Fibroblast of skin of back (primary cell): ENCODE measurements at regions not wholly inside any gene's neighbourhood (a gene's known extent, or its start where the extent isn't known, plus 50 kb on each side); places are given as distances from the start of the nearest gene placed in this dataset.

ENCODE experiments used
- DNase-seq: peaks from one replicate; pipeline ENCODE4 v3.0.0-alpha.2; 2013

DNA sequence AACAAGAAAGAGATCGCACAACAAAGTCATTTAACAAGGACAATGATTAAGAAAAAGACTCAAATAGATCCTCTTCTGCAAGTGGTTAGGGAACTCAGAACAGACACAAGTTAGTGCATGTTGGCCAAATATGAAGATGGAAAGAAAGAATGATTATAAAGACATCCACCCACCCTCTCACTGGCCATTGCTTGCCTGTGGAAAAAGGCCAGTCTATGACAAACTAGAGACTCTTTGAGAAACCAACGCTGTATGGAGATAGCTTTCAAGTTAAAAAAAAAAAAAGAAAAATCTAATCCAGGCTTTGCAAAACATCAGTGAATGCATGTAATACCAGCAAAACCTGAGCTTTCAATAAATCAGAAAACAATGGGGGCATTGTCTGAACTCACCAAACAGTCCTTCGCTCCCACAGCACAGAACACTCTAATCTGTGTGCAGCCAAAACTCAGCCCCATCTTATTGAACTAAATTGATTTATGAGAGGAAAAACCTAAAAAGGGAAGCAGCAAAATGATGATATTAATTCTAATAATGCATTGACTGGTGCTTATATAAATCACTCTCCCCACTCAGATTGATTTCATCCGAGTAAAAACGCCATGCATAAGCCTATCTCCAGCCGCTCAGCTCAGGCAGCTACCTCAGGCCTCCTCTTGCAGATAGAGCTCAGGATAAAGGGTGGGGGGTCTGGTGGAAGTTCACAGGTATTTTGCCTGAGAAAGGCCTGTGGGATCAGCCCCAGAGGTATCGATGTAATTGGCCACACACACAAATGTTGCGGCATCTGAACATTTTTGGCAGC lies 547.1 kb downstream of the CCDC171 start:
- DNase-seq: no peak

DNA sequence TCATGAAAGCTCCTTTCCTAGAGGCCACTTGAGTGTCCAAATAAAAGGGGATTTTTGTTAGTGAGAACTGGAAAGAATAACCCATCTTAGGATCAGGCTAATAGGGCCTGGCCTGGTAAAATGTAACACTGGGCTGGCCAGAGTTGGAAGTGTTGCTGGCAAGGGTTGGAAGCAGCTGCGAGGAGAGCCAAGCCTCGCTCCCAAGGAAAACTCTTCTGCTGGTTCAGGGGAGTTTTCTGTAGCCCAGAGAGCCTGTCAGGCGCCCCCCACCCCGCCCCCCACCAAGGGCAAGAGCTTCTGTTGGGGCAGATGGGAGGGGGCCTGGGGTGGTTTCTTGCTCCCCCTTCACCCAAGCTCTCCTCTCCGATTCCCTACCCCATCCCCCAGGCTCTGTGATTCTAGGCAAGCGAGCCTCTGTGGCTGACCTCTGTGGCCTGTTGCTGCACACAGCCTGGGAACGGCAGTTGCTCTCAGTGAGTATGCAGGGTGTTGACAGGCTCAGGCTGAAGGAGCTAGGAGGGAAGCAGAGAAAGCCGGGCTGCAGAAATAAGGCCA lies 547.8 kb downstream of the CCDC171 start:
- no peak for DNase-seq

DNA sequence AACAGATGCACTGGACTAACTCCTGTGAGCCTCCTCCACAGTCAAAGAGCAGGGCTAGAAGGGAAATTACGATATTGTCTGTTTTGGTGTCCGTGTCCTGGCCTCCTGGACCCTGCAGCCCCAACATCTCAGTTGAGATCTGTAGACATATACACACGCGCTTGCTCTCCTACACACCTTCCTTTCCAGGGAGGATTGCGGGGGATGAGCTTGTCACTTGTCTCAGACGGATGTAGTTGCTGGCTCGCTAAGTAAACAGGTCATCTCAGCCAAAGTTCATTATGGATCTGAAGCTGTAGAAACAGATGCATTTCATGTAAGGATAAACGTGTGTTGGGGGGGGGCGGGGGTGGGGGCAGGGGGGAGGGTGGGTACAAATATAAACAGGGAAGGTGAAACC lies 549.3 kb downstream of the CCDC171 start:
- DNase-seq: no peak

DNA sequence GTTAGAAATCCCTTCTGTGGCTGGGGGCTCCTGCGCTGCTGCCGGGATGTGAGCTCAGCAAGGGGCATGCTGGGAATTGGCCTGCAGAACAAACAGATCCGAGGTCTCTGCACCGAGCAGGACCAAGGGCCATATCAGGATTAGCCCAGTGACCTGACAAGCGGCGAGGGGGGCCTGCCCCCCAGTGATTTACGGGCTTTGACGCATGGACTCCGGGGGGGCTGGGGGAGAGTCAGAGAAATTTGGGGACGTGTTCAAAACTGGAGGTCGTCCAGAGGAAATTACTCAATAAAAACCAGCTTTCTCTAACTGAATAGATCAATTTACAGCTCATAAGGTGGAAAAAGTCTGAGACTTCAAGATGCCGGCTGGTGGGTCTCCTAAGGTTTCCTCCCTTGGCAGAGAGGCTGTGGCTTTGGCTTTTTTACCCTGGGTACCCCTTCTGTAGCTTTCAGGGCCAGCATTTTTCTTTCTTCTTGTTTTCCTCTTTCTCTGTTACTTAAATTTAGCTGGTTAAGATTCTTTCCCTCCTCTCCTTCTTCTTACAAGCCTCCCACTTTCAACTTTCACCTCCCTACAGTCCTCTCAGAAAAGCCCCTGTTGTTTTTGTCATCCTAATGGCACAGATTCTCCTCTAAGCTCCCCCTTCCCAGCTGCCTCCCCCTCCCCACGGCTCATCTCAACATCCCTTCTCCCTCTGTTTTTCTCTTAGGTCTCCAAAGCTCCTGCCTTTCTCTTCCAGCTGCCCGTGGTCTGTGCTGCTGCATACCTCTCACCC lies 551.0 kb downstream of the CCDC171 start:
- no peak for DNase-seq

DNA sequence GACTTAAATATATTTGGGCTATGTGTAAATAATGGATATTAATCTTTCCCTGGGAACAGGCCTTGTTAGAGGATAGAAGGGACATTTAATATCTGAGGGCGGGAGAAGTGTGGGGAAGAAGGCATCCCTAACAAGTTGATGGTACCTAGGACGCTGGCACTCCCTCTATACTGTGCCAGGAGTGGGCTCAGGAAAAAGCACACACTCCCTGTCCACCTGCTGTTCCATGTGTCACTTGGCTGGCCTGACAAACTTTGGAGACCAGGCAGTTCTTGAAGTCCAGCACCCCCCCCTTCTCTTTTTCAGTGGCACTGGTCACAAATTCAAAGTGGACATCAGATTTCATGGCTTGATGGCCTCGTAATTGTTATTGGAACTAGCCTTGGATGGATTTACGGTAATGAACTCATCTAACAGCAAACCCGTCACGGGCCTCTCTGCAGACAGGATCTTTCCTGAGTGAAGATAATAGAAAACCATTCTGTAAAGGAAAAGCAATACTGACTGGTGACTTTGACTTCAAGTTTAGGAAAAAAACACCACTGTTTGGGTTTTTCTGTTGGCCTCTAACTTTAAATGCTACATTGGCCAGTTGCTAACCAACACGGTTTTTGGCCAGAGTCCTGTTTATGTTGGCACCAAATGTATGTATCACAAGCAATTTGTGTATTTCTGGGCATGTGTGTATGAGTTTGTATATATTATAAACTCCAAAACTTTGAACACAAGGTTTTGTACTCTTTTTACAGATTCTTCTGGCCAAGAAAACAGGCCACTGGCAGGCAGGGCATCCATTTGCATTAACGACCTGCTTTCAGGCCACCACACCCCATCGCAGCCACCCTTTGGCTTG lies 552.6 kb downstream of the CCDC171 start:
- no peak for DNase-seq

- no peak for DNase-seq
Observed at GRCh38 chr9:16106021-16106571, 553.3 kb downstream of the CCDC171 start.

GRCh38 chr9:16112116-16112515 lies 559.3 kb downstream of the CCDC171 start:
- peak; percentile 33 for DNase-seq

DNA sequence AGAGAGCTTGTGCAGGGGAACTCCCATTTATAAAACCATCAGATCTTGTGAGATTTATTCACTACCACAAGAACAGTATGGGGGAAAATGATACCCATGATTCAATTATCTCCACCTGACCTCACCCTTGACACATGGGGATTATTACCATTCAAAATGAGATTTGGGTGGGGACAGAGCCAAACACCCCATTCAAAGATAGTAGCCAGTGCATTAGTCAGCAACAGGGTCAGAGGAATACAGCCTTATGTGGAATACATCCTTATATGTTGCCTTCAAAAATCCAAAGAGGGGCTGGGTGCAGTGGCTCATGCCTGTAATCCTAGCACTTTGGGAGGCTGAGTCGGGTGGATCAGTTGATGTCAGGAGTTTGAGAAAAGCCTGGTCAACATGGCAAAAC lies 563.2 kb downstream of the CCDC171 start:
- no peak for DNase-seq

DNA sequence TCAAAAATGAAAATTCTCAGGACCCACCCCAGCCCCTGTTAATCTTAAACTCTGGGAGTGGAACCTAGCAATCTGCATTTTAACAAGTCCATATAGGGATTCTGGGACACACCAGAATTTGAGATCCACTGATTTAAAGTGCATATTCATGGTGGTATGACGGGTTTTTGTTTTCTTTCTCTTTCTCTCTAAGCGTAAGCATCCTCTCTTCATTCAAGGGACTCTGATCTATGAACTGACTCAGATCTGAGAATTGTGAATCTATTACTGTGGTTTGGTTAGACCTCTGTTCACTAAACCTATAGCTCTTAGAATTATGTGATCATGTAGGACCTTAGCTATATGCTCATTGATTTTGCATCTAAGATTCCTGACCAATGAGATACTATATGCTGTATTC lies 565.2 kb downstream of the CCDC171 start:
- no peak for DNase-seq

GRCh38 chr9:16119261-16120230 lies 566.7 kb downstream of the CCDC171 start:
- DNase-seq: no peak

DNA sequence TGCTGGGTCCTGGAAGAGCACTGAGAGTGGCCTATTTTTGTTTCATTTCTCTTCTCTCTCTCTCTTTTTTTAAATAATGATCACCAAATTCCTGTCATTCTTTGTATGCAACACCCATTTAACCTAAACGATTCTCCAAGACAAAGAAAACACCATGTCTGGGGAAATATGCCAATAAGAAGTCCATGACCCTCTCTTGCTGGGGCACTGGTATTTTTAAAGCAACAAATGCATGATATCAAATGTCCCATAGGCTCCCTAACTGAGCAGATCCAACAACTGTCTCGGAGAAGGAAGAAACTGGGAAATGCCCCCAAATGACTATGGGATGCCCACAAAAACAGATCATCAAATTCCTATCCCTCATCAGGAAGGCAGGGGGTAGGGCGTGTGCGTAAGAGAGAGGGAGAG lies 567.4 kb downstream of the CCDC171 start:
- DNase-seq: peak; percentile 100

DNA sequence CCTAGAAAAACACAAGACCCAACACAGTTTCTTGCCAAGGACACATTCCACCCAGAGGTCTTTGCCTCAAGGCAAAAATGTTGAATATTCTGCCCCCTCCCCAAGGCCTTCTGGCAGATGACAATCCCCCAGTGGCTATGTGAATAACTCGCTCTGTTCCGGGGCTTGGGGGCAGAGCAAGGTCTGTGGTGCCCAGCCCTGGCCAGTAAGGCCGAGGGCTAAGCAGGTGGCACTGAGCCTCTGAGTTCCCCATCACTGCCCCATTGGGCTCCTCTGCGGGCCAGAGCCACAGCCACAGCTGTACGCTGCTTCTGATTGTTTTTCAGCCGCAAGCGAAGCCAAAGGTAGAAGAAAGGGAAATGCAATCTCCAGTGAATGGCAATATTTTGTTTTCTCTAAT lies 567.9 kb downstream of the CCDC171 start:
- DNase-seq: no peak

DNA sequence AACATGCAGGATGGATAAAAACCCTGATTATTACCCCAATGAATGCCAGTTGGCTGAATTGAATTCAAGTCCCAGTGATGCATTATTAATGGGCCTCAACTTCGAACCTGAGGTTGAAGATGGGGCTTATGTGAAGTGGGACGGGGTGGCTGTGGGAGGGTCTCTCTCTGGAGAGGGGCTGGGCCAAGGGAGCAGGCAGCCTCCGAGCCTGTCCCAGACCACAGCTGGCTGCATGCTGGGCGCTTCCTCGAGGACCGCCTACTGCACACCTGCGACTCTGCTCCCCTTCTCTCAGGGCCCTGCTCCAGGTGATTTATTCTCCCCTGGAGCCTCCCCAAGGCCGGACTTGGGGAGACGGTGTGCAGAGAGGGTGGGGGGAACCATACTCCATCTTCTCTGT lies 568.3 kb downstream of the CCDC171 start:
- no peak for DNase-seq

DNA sequence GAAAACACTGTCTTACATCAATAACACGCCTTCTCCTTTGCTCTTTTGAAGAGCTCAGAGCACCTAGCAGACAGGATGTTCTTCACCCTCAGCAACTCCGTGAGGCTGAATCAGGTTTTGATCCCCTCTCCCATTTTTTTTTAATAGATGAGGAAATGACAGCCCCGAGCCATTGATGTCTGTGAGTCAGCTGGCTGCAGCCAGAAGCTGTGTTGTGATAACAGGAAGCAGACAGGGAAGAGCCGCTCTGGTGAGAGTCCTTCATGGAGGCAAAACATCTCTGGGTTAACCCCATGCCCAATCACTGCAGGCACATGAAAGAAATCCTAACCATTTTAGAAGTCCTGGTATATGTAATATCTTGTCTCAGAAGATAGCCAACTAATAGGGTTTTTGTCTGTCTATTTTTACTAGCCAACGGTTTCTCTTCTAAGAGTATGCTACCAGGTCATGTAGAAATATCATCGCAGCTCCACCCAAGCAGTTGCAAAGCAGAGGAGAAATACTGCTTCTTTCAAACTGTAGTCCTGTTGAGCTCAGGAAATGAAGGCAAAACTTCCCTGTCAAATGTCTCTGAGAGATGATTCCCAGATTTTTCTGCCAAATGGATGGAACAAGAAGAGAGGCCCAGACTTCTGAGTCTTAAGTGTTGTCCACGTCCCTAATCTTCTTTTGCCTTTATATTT lies 568.9 kb downstream of the CCDC171 start:
- peak; percentile 84 for DNase-seq

DNA sequence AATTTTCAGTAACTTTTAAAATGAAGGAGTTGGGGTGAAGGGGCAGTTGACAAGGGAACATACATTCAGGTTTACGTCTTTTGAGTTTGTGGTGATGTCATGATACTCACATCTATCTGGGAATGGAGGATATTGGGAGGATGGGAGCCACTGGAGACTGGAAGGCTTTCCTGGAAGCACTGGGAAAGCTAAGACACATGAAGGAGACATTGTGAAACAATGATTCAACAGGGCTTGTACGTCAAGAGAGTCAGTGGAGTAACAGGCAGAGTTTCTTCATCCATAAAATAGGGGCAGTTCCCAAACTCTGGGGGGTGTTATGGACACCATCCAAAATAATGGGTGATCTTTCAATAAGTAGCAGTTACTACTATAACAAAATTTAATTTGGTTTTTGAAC lies 572.8 kb downstream of the CCDC171 start:
- no peak for DNase-seq

DNA sequence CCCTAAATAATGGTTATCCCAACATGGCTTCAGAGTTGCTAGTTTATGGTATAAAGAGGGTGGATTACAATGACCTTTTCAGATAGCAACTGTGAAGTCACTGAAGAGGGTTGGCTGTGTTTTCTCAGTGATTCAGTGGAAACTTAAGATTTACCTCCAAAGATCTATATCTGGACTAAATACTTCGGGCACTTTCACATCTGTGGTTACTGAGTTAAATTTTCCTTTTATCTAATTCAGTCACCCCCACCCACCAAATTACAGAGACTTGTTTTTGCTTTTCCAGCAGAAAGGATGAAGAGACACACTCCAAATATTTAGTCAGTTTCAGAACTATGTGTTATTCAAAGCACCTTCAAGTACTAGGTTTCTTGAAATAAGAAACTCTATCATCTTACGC lies 573.2 kb downstream of the CCDC171 start:
- peak; percentile 68 for DNase-seq

DNA sequence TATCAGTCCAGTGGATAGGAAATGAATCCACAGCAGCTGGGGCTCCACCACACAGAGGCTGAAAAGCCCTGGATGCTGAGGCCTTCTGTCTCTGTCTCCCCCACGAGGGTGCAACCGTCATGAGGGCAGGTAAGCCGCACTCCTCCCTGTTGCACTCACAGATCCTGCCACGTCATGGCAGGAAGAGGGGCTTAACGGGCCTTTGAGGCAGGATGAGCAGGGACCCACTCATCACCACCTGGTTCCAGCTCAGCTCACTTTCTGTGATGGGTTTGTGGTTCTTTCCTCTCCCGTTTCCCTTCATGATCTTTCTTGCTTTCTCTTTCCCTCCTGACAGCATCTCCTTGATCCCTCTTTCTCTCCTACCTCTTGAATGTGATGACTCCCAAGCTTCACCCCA lies 575.2 kb downstream of the CCDC171 start:
- no peak for DNase-seq

- peak; percentile 74 for DNase-seq
Observed at GRCh38 chr9:16131264-16131663, 578.4 kb downstream of the CCDC171 start.

DNA sequence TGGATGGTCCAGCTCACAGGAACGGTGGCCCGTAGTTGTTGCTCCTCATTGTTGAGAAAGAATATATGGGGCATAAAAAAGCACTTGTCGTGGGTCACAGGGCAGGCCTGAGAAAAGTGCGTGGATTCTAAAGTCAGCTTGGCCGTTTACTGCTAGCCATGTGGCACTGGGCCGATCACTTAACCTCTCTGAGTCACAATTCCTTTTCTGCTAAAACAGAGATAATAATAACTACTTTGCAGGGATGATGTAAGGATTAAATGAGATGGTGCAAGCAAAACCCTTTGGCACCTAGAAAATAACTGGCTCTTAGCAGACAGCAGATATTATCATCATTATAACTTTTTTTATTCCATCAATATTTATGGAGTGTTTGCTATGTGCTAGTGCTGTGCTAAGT lies 579.7 kb downstream of the CCDC171 start:
- peak; percentile 29 for DNase-seq

DNA sequence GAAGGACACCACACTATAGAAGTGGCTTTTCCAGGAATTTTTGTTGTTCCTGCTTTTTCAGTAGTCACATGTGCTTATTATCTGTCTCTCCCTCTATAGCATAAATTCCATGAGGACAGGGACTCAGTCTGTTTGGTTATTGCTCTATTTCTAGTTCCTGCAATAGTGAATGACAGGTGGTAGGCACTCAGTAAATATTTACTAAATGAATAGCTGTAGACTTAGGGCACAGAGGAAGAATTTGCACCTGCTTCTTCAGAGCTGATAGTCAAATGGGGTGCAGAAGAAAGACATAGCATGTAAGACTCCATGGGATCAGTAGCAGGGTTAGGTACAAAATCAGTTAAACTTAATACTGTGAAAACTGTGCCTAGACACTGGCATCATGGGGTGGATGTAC lies 580.2 kb downstream of the CCDC171 start:
- no peak for DNase-seq
